ENCODE measurements at regions not wholly inside any gene's neighbourhood (a gene's known extent, or its start where the extent isn't known, plus 50 kb on each side); places are given as distances from the start of the nearest gene placed in this dataset.

DNA sequence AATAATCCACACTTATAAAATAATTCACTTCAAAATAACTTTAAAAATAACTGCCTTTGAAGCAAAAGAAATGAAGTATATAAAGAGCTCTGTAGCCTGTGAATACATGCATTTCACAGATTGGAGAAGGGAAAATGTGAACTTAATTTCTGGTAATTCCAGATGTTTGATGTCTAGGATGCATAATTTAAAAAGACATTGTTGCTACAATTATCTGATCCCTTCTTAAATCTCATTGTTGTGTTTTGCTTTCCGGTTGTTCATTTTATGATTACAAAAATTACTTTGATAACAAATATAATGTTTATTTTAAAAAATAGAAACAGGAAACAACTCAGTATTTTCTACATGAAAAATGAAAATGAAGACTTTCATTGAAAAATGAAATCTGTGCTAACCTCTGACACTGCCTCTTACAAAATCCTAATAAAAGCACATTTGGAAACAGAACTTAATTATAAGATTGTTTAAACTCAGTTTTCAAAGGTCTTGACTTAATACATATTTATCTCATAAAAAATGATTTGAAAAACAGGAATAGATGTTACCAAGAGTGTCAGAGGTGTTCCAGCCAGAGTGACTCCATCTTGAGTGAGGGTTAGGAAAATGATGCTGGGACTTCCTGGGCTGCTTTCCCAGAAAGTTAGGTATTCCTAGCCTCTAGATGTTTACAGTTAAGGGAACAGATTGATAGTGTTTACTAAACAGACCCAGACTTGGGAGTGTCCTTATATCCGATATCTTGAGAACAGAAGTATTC lies 516.6 kb upstream of the SEMA3D start:
- H3K4me3 Mint-ChIP-seq = no peak overlapping the region
- H3K9me3 Mint-ChIP-seq = peaks cover 0 to 4% (median 0%) of the 10 kb centered on the region in 7 donors
- Histone ChIP-seq H2AFZ (ENCODE audit: insufficient read depth, low read depth, low read length, poor library complexity, severe bottlenecking) (no peak overlapping the region), H3K9me3 (replicated peaks in 1 of 2; ENCODE audit: control insufficient read depth in 1 of 2, insufficient read depth in 1 of 2, low read length in 2 of 2) (no peaks in the 10 kb centered on the region), H3K4me2 (replicated peaks; ENCODE audit: extremely low read depth, low read length, poor library complexity, severe bottlenecking) (no peak overlapping the region), H3K4me3 (replicated peaks in 1 of 3; ENCODE audit: low read depth in 2 of 3, low read length in 3 of 3) (no peak overlapping the region), H3K9ac (ENCODE audit: insufficient read depth, low read length, poor library complexity, severe bottlenecking) (no peak overlapping the region), H4K20me1 (ENCODE audit: insufficient read depth, low read length) (no peaks in the 10 kb centered on the region), H3K4me1 (ENCODE audit: control insufficient read depth in 1 of 2, insufficient read depth in 2 of 2, low read length in 2 of 2) (peaks cover 0 to 7% of the 10 kb centered on the region in 2 donors), H3K27ac (ENCODE audit: low read depth in 1 of 2, low read length in 2 of 2) (no peak overlapping the region), H3K27me3 (ENCODE audit: control insufficient read depth in 2 of 2, insufficient read depth in 2 of 2, low read length in 2 of 2) (no peaks in the 10 kb centered on the region), H3K36me3 (replicated peaks in 1 of 2; ENCODE audit: control insufficient read depth in 1 of 2, insufficient read depth in 2 of 2, low read length in 2 of 2) (no peaks in the 10 kb centered on the region), H3K79me2 (ENCODE audit: insufficient read depth, low read length) (no peaks in the 10 kb centered on the region)
- H3K27me3 Mint-ChIP-seq (ENCODE audit: low read depth in 3 of 3) = peaks cover 0 to 1% (median 0%) of the 10 kb centered on the region in 3 donors
- TF ChIP-seq, protein P1, sequence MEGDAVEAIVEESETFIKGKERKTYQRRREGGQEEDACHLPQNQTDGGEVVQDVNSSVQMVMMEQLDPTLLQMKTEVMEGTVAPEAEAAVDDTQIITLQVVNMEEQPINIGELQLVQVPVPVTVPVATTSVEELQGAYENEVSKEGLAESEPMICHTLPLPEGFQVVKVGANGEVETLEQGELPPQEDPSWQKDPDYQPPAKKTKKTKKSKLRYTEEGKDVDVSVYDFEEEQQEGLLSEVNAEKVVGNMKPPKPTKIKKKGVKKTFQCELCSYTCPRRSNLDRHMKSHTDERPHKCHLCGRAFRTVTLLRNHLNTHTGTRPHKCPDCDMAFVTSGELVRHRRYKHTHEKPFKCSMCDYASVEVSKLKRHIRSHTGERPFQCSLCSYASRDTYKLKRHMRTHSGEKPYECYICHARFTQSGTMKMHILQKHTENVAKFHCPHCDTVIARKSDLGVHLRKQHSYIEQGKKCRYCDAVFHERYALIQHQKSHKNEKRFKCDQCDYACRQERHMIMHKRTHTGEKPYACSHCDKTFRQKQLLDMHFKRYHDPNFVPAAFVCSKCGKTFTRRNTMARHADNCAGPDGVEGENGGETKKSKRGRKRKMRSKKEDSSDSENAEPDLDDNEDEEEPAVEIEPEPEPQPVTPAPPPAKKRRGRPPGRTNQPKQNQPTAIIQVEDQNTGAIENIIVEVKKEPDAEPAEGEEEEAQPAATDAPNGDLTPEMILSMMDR (IDR thresholded peaks at IDR 0.05) = no peak
- intact Hi-C loops (cut with micrococcal nuclease) = no loop called here
- DNase-seq = no peak
- WGBS (ENCODE audit: insufficient coverage) = no CpG with 5 or more reads among the region's 2 CpGs
- H3K27ac Mint-ChIP-seq = no peak overlapping the region
- no peaks in the 10 kb centered on the region for H3K4me1 Mint-ChIP-seq
- H3K36me3 Mint-ChIP-seq = no peaks in the 10 kb centered on the region

DNA sequence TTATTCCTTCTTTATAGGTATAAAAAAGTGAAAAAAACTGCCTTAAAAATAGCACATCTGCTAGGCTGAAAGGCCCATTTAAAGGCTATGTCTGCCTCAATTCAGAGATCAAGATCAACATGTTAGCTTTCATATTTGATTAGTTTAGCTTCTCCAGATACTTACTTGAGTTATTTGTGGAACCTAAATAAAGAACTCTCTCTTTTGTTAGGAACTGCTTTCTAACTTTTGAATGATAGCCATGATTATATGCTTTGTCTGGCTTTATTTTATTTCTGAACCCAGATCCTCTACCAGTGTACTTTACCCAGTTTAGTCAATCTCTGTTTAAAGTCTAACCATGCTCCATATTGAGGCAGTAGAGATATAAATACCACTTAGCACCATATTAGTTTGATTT lies 515.5 kb upstream of the SEMA3D start:
- H2AFZ ChIP-seq (ENCODE audit: insufficient read depth, low read depth, low read length, poor library complexity, severe bottlenecking) = no peak overlapping the region

More for the DNA sequence above, 515.5 kb upstream of the SEMA3D start:
- intact Hi-C loops (cut with micrococcal nuclease) = no loop called here
- Histone ChIP-seq H3K27me3 (ENCODE audit: control insufficient read depth in 2 of 2, insufficient read depth in 2 of 2, low read length in 2 of 2) (no peaks in the 10 kb centered on the region), H3K4me3 (replicated peaks in 1 of 3; ENCODE audit: low read depth in 2 of 3, low read length in 3 of 3) (no peak overlapping the region), H3K27ac (ENCODE audit: low read depth in 1 of 2, low read length in 2 of 2) (no peak overlapping the region), H3K9ac (ENCODE audit: insufficient read depth, low read length, poor library complexity, severe bottlenecking) (no peak overlapping the region), H4K20me1 (ENCODE audit: insufficient read depth, low read length) (no peaks in the 10 kb centered on the region), H3K9me3 (replicated peaks in 1 of 2; ENCODE audit: control insufficient read depth in 1 of 2, insufficient read depth in 1 of 2, low read length in 2 of 2) (no peaks in the 10 kb centered on the region), H3K4me1 (ENCODE audit: control insufficient read depth in 1 of 2, insufficient read depth in 2 of 2, low read length in 2 of 2) (no peaks in the 10 kb centered on the region), H3K4me2 (replicated peaks; ENCODE audit: extremely low read depth, low read length, poor library complexity, severe bottlenecking) (no peak overlapping the region), H3K36me3 (replicated peaks in 1 of 2; ENCODE audit: control insufficient read depth in 1 of 2, insufficient read depth in 2 of 2, low read length in 2 of 2) (no peaks in the 10 kb centered on the region), H3K79me2 (ENCODE audit: insufficient read depth, low read length) (no peaks in the 10 kb centered on the region)
- H3K36me3 Mint-ChIP-seq = no peaks in the 10 kb centered on the region
- no peak overlapping the region for H3K27ac Mint-ChIP-seq
- peaks cover 0 to 4% (median 0%) of the 10 kb centered on the region in 7 donors for H3K9me3 Mint-ChIP-seq
- H3K4me1 Mint-ChIP-seq = no peaks in the 10 kb centered on the region
- TF ChIP-seq, protein P1 (IDR thresholded peaks at IDR 0.05) = no peak
- no peak overlapping the region for H3K4me3 Mint-ChIP-seq
- H3K27me3 Mint-ChIP-seq (ENCODE audit: low read depth in 3 of 3) = peaks cover 0 to 1% (median 0%) of the 10 kb centered on the region in 3 donors
- no peak for DNase-seq
